ENCODE measurements at regions not wholly inside any gene's neighbourhood (a gene's known extent, or its start where the extent isn't known, plus 50 kb on each side); places are given as distances from the start of the nearest gene placed in this dataset.

DNA sequence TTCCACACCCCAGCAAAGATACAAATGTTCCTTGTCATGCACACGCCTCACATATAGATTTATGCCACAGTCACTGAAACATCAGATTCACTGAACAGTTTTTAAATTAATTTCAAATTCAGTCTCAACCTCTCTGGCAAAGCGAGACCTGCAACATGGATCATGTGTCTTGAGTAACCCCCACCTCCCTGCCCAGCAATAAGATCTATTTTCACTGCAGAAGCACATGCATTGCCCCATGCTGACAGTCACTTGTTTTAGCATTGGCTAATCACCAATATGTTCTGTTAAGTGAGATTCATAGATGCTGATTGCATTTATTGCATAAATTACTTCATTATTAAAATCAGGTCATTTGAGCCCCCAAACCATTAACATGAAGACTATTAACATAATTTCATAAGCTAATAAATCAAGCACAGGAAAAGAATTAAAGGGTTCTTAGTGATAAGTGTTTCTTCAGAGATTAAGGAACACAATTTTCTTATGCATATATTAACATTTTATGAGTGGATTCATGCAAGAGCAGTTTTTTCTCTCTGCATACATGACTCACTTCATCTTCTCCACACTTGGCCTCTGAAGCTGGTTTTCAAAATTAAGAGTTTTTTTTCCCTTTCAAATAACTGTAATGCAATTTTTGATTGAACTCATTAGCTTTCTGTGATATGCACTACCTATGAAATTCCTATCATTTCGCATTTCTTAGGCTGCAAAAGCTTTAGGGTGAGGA is 173.2 kb upstream of the SOX4 start:
- in situ Hi-C loops (cut with HindIII; ENCODE audit: low sequenced_read_pairs), result no loop called here

DNA sequence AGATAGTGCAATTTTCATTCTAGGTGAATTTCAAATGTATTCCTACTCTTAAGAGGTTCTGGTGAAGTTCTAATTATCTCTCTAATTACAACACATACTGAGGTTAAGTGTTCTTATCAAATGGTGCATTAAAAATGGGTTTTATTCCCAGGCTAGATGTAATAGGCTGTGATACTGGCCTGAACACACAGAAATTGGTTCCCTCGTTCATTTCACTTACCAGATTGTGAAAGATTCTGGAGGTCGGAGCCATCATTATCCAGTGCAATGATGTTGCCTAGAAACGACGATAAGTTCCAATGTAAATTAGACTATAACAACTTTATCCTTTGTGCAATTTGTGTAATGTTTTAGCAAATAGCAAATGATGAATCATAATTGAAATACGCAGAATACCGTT is 172.6 kb upstream of the SOX4 start:
- in situ Hi-C loops (cut with HindIII; ENCODE audit: low sequenced_read_pairs), result no loop called here

GRCh38 chr6:21423106-21423854 is 170.3 kb upstream of the SOX4 start:
- in situ Hi-C loops (cut with HindIII; ENCODE audit: low sequenced_read_pairs), result no loop called here

- in situ Hi-C loops (cut with HindIII; ENCODE audit: low sequenced_read_pairs), result no loop called here
These were observed 166.6 kb upstream of the SOX4 start for GRCh38 chr6:21426841-21427490.

DNA sequence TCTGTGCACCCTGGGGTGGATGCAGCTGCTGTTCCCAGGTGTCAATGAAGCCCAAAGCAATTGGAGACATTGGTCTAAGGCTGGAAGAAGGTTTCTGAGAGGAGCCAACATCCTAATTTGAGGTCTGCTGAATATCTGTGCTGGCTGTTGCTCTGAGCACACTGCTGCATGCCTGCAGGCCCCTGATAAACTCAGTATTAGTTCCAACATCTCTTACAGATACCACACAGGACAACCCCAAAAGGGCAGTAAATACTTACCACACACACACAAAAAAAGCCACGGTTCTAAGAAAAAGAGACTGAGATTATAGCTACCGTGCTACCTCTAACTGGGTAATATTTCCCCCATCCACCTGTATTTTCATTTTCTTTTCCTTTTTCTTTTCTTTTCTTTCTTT is 164.3 kb upstream of the SOX4 start:
- in situ Hi-C loops (cut with HindIII; ENCODE audit: low sequenced_read_pairs), result no loop called here

DNA sequence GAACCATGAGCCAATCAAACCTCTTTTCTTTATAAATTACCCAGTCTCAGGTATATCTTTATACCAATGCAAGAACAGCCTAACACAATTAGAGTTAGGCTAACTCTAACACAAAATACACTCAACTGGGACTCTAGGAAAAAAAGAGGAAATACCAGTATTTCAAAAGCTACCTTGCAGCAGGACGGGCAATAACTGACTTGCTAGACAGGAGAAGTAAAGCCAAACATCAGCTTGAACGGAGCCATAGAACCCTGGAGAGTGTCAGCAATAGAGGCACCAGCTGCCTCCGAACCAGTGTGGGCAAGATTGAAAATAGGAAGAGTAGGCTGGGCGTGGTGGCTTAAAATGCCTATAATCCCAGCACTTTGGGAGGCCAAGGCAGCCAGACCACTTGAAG is 162.0 kb upstream of the SOX4 start:
- in situ Hi-C loops (cut with HindIII; ENCODE audit: low sequenced_read_pairs), result no loop called here

GRCh38 chr6:21436625-21437024 is 156.9 kb upstream of the SOX4 start:
- in situ Hi-C loops (cut with HindIII; ENCODE audit: low sequenced_read_pairs), result no loop called here

- in situ Hi-C loops (cut with HindIII; ENCODE audit: low sequenced_read_pairs), result no loop called here
These were observed 156.0 kb upstream of the SOX4 start for GRCh38 chr6:21437581-21437980.

DNA sequence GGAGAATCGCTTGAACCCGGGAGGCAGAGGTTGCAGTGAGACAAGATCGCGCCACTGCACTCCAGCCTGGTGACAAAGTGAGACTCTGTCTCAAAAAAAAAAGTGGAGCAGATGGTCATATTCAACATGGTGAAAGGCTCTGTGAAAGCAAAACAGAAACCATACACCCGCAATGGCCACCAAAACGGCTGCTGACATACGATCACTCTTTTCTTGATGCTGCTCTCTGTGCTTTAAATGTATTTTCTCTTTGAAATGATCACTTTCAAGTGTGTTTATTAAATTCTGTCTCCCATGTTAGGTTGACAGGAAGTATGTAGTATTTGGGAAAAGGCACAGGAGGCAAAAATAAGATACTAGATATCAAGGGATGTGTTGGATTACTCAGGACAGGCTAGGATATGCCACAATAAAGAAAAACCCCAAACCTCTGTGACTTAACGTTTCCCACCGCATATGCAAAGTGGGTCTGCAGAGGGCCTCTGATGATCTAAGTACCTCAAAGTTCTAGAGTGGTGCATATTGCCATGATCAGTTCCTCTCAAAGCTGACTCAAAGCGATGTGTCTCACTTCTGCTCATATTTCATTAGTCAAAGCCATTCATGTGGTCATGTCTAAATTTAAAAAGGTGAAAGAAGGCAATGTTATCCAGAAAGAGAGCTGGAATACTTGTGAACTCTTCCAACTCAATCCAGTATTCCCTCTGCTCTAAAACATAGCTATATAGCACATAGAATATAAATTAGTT is 155.1 kb upstream of the SOX4 start:
- in situ Hi-C loops (cut with HindIII; ENCODE audit: low sequenced_read_pairs), result no loop called here

DNA sequence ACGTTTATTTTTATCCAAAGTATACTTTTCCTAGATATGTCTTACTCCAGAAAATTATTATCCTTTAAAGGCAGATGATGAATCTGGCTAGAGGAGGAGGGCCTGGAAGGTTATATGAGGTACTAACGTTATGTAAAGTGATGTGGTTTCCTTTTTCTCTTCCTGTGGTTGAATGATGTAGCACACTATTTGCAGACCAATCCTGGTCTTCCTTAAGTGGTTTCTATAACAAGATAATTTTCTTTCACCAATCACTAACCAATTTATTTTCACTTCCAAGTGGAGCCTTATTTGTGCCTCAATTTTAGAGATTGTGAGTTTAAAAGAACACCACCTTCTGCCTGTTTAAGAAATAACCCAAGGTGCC is 154.6 kb upstream of the SOX4 start:
- in situ Hi-C loops (cut with HindIII; ENCODE audit: low sequenced_read_pairs), result no loop called here

DNA sequence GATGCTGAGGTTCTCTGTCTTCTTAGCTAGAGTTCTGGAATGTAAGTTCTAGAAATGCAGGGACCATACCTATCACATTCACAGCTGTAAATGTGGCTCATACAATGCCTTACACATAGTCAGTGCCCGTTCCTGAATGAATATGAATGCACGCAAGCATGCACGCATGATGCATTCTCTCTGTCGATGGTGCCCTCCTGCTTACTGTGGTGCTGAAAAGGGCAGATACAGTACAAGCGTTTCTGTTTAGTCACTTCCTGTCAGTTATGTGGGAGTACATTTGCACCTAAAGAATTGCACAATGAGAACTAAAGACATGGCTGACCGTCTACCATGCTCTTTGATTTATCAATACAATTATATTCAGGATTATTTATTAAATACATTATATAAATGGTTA is 152.2 kb upstream of the SOX4 start:
- in situ Hi-C loops (cut with HindIII; ENCODE audit: low sequenced_read_pairs), result no loop called here

GRCh38 chr6:21442874-21443273 is 150.7 kb upstream of the SOX4 start:
- in situ Hi-C loops (cut with HindIII; ENCODE audit: low sequenced_read_pairs), result no loop called here

DNA sequence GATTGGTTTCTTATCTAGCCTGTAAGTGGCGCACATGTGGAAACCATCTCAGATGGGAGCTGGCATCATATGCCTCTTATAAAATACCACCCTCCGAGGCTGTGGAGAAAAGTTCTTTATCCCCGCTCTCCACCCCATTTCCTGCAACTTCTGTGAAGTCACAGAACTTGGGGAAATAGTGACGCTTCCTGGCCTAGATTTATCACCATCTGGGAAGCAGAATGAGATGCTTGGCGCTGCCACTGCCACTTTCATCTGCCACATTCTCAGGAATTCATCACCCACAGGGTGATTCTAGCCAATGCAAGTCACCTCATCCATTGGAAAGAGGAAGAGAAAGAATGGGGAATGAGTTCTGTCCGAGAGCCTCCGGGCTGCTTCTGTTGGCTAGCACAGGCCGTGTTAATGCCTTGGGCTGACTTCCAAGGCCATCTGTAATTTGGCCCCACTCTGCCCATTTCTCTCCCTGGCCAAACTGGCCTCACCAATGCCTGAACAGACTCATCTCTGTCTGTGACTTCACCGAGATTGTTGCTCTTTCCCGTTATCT is 148.8 kb upstream of the SOX4 start:
- in situ Hi-C loops (cut with HindIII; ENCODE audit: low sequenced_read_pairs), result no loop called here

- in situ Hi-C loops (cut with HindIII; ENCODE audit: low sequenced_read_pairs), result no loop called here
These were observed 145.6 kb upstream of the SOX4 start for GRCh38 chr6:21447987-21448386.

DNA sequence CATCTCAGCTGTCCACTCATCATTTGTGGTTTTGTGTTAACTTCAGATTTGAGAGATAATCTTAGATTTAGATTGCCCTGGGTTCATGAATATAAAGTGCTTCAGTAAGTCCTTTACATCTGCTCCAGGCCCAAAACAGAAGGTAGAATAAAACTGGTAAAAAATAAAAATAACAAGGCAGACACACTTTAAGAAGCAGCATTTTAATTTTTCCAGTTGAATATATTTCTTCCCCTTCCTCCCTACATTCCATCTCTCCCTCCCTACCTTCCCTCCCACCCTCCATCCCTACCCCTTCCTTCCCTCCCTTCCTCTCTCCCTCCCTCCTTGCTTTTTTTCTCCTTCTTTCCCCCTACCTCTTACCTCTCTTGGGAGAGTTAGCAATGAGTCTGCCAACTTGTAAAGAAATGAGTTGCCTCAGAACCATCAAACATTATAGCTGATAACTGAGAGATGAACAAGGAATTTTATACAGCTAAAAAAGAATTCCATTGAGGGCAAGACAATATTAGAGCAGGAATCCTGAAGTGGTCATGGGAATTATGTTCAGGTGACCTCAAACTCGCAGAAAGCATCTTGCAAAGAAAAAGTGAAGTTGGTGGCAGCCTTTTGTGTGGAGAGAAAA is 145.0 kb upstream of the SOX4 start:
- in situ Hi-C loops (cut with HindIII; ENCODE audit: low sequenced_read_pairs), result no loop called here

DNA sequence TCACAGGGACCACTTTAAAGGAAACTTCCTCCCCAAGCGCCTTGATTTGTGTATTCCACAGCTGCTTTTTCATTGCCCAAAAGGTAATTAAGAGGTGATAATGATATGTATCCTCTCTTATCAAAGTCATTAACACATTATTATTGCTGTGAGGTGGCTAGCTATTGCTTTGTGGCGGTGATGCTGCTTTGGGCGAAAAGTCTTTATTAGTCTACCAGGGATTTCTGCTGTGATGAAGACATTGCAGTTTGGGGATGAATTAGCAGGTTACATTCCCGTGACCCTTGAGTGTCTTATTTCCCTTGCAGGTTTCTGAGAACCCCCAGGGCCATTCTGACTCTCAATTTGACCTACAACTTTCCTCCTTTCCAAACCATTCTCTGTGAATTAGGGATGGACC is 143.4 kb upstream of the SOX4 start:
- in situ Hi-C loops (cut with HindIII; ENCODE audit: low sequenced_read_pairs), result no loop called here

DNA sequence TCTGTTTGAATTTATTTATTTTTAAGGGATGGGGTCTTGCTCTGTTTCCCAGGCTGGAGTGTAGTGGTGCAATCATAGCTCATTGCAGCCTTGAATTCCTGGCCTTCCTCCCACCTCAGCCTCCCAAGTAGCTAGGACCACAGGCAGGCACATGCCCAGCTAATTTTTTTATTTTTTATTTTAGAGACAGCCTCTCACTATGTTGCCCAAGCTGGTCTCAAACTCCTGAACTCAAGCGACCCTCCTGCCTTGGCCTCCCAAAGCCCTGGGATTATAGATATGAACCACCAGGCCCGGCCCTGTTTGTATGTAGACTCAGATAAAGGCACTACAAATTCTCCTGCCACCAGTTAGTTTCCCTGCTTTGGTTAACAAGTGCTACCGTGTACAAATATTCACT is 142.9 kb upstream of the SOX4 start:
- in situ Hi-C loops (cut with HindIII; ENCODE audit: low sequenced_read_pairs), result no loop called here

DNA sequence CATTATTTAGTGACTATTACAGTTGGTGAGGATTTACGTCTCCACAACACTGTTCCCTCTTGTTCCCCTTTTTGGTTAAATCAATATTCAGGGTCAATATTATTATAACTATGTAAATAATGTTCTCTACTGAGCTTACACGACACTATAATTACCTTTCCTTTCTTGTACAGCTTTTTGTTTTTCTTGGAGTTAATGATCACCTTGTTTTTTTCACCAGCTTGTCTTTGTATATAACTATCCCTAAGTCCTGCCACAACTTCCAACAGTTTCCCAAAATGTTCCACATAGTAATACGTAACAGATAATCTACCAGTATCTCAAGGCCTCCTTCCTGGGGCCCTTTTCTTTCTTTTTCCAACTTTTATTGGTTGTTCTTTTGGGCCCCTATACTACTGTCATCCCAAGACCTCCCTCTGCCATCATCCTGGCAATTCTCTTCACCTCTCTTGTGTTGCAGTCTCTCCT is 142.0 kb upstream of the SOX4 start:
- in situ Hi-C loops (cut with HindIII; ENCODE audit: low sequenced_read_pairs), result no loop called here

DNA sequence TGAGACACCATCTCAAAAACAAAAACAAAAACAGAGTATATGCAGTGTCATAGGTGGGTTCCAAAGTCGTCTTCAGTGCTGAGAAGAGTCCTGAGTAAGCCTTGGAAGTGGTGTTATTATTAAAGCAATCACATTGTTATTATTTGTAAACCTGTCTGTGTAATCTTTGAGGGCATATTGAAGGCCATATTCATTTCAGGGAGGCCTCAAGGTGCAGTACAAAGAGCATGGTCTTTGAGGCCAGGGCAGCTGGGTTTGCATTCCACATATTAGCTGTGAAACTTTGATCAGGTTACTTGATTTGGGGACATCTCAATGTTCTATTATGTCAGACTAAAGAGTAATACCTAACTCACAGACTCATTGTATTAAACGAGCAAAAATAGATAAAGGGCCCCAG is 139.3 kb upstream of the SOX4 start:
- in situ Hi-C loops (cut with HindIII; ENCODE audit: low sequenced_read_pairs), result no loop called here

GRCh38 chr6:21455071-21455470 is 138.5 kb upstream of the SOX4 start:
- in situ Hi-C loops (cut with HindIII; ENCODE audit: low sequenced_read_pairs), result no loop called here

DNA sequence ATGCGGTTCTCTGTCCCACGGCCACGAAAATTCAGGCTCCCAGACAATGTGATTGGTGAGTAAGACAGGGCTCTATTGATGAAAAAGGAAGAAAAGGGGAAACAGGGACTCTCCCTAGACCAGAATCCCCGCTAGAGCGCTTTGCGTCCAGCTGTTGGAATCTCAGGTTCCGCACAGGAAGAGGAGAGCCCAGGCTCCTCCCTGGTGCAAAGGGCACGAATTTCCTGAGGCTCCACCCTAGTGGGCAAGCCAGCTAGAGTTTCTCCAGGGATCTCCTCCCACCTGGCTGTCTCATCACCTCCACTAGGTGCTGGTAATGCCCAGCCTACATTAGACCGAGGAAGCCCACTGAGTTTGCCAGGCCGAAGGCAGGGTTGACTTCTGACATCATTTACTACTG is 135.9 kb upstream of the SOX4 start:
- in situ Hi-C loops (cut with HindIII; ENCODE audit: low sequenced_read_pairs), result no loop called here

All from endothelial cell of hepatic sinusoid (primary cell).